ENCODE measurements at regions not wholly inside any gene's neighbourhood (a gene's known extent, or its start where the extent isn't known, plus 50 kb on each side); places are given as distances from the start of the nearest gene placed in this dataset.
"Not testable (repeated sequence)": the region's sequence is repeated elsewhere in the genome, so short reads cannot be mapped to it uniquely, and the experiment has no call there.

GRCh38 chr11:7143908-7144307 lies 55.1 kb downstream of the RBMXL2 start:
- peak; percentile 47 for DNase-seq (ENCODE audit: low spot score)

GRCh38 chr11:7150104-7150503 lies 61.3 kb downstream of the RBMXL2 start:
- DNase-seq (ENCODE audit: low spot score) = not testable (repeated sequence)

DNA sequence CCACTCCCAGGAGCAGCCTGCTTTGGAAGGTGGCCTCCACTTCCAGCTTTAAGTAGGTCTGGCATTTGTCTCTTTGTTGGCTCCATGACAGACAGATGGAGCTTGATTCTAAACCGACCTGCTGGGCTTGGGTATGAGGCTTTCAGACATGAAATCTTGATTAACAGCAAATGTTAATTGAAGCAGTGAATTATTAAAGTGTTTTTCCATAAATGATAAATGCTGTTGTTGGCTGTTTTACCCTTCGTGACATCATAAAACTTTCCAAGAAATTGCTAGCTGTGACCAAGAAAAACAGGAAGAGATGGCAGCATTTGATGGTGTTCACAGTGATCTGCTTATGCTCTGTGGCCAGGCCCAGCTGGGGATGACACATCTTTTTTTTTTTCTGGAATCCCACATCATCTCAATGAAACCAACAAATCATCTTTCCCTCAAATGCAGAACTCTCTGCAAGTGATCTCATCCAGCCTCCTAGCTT lies 66.1 kb downstream of the RBMXL2 start:
- no peak for DNase-seq (ENCODE audit: low spot score)

GRCh38 chr11:7160814-7161489 lies 72.2 kb downstream of the RBMXL2 start:
- DNase-seq (ENCODE audit: low spot score) = no peak

DNA sequence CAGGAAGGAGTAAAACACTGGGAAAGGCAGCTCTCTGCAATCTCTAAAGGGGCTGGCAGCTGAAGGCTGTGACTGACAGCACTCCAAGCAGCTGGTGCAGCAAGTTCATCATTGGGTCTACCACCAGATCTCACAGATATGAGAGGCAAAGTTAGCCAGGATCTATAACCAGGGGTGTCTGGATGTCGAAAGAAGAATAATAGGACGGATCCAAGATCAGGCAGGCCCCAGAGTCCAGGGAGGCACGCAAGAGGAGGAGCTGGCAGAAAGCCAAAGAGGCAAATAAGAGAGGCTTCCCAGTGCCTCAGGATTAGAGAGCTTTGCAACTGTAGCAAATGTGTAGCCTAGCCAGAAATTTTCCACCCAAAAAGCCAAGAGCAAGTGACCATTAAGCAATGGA lies 77.1 kb downstream of the RBMXL2 start:
- no peak for DNase-seq (ENCODE audit: low spot score)

GRCh38 chr11:7167976-7168740 lies 79.4 kb downstream of the RBMXL2 start:
- DNase-seq (ENCODE audit: low spot score) = no peak

DNA sequence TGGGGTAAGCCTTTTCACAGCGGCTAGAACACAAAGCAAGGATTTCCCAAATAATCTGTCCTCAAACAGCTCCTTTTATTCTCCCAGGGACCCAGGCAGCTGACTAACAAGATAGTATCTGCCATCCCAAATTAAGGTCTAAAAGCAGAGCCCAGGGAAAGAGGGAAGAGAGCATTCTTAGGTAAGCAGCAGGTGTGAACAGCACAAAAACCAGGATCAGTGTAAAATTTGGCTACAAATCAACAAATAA lies 79.9 kb downstream of the RBMXL2 start:
- DNase-seq (ENCODE audit: low spot score) = no peak

DNA sequence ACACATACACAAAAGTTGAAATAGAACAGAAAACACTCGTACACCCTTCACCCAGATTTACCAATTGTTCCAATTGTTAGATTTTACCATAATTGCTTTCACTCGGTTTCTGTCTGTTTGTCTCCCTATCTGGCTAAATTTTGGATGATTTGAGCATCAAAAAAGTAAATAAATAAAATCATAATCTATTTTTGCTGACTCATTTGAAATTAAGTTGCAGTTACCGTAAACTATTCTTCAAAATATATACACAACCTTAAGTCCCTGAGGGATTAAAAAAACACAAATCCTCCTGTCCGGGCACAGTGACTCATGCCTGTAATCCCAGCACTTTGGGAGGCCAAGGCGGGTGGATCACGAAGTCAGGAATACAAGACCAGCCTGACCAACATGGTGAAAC lies 81.3 kb upstream of the SYT9 start:
- no peak for DNase-seq (ENCODE audit: low spot score)

- no peak for DNase-seq (ENCODE audit: low spot score)
These were observed 76.7 kb upstream of the SYT9 start for GRCh38 chr11:7175007-7175406.

DNA sequence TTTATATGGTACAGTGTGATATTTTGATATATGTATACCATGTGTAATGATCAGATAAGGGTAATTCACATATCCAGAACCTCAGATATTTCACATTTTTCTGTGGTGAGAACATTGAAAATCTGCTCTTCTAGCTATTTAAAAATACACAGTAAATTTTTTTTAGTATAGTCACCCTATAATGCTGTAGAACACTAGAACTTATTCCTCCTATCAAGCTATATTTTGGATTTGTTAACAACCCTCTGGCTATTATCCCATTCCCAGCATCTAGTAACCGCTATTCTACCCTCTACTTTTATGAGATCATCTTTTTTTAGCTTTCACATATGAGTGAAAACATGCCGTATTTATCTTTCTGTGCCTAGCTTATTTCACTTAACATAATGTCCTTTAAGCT lies 65.5 kb upstream of the SYT9 start:
- no peak for DNase-seq (ENCODE audit: low spot score)

DNA sequence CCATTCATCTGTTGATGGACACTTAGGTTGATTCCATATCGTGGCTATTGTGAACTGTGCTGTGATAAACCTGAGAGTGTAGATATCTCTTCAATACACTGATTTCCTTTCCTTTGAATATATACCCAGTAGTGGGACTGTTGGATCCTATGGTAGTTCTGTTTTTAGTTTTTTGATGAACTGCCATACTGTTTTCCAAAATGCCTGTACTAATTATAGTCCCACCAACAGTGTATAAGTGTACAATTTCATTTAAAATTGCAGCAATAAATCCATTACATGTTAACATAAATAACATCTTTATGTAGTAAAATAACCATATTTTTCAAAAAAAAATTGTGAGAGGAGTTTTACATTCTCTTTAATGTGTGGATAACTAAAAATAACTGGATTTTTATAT lies 65.0 kb upstream of the SYT9 start:
- no peak for DNase-seq (ENCODE audit: low spot score)

- DNase-seq (ENCODE audit: low spot score) = not testable (repeated sequence)
These were observed 58.9 kb upstream of the SYT9 start for GRCh38 chr11:7192785-7193184.

DNA sequence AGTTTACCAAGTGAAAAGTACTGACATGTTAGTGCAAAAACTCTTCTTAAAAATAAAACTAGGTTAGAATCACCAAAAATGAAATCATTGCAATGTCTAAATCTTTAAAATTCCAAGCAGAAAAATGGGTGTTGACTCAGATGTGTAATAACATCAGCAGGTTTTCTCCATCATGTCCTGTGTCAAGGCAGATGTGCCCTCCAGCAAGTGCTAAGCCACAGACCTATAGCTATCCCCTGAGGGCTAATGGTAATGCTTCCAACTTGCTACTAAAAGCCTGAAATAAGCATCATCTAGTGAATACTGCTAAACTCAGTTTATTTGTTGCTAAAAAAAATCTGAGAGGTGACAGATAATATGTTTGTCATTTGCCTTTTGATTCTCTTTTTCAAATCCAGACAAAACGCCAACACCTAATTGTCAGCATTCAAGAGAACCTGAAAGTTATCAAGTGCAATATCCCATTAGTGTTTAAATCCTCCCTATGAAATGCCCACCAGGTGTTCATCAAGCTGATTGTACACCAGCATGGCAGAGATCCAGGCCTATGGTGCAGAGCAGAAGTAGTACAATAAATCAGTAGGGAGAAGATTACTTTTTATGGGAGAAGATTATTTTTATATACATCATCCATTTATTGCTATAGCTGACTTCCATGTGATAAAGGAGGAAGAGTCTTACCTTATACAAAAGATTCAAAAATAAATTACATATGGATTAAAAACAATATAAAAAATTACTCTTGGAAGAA lies 55.1 kb upstream of the SYT9 start:
- DNase-seq (ENCODE audit: low spot score) = no peak

GRCh38 chr11:7197469-7197868 lies 54.2 kb upstream of the SYT9 start:
- DNase-seq (ENCODE audit: low spot score) = no peak

Data from SW480 (cell line).